SK-N-SH (cell line): ENCODE measurements at regions not wholly inside any gene's neighbourhood (a gene's known extent, or its start where the extent isn't known, plus 50 kb on each side); places are given as distances from the start of the nearest gene placed in this dataset.

Experiments used
- CHD2 ChIP-seq: fragments of 150-350 bp; IDR thresholded peaks from 2 replicates; pipeline ENCODE4 v1.6.1; 2018; ENCODE audit warnings: low read length; ENCODE audit not compliant: partially characterized antibody
- EP300 ChIP-seq, 2 experiments: IDR thresholded peaks; 2 replicates each; pipeline versions ENCODE4 v1.4.0 to v1.6.1; 2012; ENCODE audit warnings: borderline replicate concordance in 1 of 2, low read depth in 1 of 2, low read length in 1 of 2
- EZH2phosphoT487 ChIP-seq: fragments of 200-600 bp; sonication (generic); IDR thresholded peaks from 2 replicates; pipeline ENCODE4 v1.6.1; 2017; ENCODE audit warnings: low read depth, mixed run types, mild to moderate bottlenecking, antibody characterized with exemption, moderate library complexity, borderline replicate concordance
- FOSL2 ChIP-seq: IDR thresholded peaks from 2 replicates; pipeline ENCODE4 v1.4.0; 2012; ENCODE audit warnings: low read depth, mild to moderate bottlenecking, moderate library complexity, borderline replicate concordance
- GABPA ChIP-seq: IDR thresholded peaks from 2 replicates; pipeline ENCODE4 v1.4.0; 2012; ENCODE audit warnings: low read depth, mild to moderate bottlenecking
- JUND ChIP-seq: IDR thresholded peaks from 2 replicates; pipeline ENCODE4 v1.4.0; 2012
- MXI1 ChIP-seq: IDR thresholded peaks from 2 replicates; pipeline ENCODE4 v1.6.1; 2012; ENCODE audit warnings: mild to moderate bottlenecking, low read depth, low read length, improper control_type of control experiment
- POLR2AphosphoS5 ChIP-seq: IDR thresholded peaks from 2 replicates; pipeline ENCODE4 v1.6.1; 2012; ENCODE audit warnings: low read depth, low read length
- RAD21 ChIP-seq: IDR thresholded peaks from 2 replicates; pipeline ENCODE4 v1.6.1; 2012; ENCODE audit warnings: mild to moderate bottlenecking, low read length
- RFX5 ChIP-seq: IDR thresholded peaks from 2 replicates; pipeline ENCODE4 v1.6.1; 2012; ENCODE audit warnings: mild to moderate bottlenecking, improper control_type of control experiment, low read length
- SIN3A ChIP-seq: IDR thresholded peaks from 2 replicates; pipeline ENCODE4 v1.6.1; 2012; ENCODE audit warnings: low read depth, mild to moderate bottlenecking, low read length, moderate library complexity, borderline replicate concordance
- TAF1 ChIP-seq: IDR thresholded peaks from 2 replicates; pipeline ENCODE4 v1.6.1; 2012; ENCODE audit warnings: low read depth, mild to moderate bottlenecking, low read length, moderate library complexity, borderline replicate concordance
- TF ChIP-seq, protein P1 (sequence below): fragments of 200-600 bp; sonication (generic); IDR thresholded peaks from 2 replicates; pipeline ENCODE4 v1.6.1; 2017; ENCODE audit warnings: antibody characterized with exemption, mild to moderate bottlenecking, moderate library complexity
- TF ChIP-seq, protein P2 (sequence below): fragments of 150-350 bp; IDR thresholded peaks from 2 replicates; pipeline ENCODE4 v1.6.1; 2017; ENCODE audit warnings: antibody characterized with exemption, low read length, low read depth, borderline replicate concordance

DNA sequence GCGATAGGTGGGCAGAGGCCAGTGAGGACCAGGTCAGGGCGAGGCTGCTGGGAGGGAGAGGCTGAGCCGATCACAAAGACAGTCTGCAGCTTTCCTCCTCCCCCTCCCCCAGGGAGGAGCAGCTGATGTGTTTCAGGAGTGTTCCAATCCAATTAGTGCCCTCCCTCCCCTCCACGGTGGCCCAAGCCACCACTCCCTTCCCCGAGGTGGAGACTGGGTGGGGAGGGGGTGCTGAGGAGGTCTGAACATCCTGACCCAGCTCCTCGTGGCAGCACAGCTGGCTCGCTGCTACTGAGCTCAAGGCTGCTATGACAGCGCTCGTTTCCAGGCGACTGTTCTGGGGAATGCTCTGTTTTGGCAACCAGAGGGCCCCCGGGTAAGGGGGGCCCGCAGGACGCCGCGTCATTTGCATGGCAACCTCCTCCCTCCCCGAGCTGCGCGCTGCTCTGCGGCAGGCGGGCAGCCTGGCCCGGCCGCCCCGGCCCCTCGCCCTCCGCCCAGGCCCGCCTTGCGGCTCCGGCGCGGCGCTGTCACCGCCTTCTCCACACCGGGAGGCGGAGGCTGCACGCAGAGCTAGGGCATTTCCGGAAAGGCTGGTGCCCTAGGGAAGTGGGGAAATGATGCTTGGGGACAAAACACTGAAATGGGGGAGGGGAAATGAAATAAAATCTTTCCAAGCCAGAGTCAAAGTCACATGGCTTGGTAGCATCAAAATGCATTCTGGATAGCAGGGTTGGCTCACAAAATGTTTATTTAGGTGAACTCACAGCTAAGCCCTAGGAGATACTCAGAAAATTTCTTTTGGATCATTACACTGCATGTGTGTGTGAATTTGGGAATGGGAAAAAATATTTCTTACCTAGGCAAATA lies 67.4 kb upstream of the PIM1 start:
- TF ChIP-seq POLR2AphosphoS5 (peak; percentile 30; the same call in 1 of the 2 replicates), JUND (no peak), RFX5 (peak; percentile 90), EZH2phosphoT487 (no peak), SIN3A (peak; percentile 84; the same call in 1 of the 2 replicates), MXI1 (peak; percentile 95), TAF1 (no peak), CHD2 (peak; percentile 77), FOSL2 (no peak), GABPA (0 out of 2 replicates have a peak, but pooled peaks have one; percentile 37), EP300 (IDR thresholded peaks at IDR 0.05; ENCODE audit: borderline replicate concordance in 1 of 2, low read depth in 1 of 2, low read length in 1 of 2) (peak in 1 of 2 experiments; percentile 48; a peak in 2 of 4 replicates), RAD21 (peak; percentile 28; the same call in 1 of the 2 replicates)
- TF ChIP-seq, protein P1, sequence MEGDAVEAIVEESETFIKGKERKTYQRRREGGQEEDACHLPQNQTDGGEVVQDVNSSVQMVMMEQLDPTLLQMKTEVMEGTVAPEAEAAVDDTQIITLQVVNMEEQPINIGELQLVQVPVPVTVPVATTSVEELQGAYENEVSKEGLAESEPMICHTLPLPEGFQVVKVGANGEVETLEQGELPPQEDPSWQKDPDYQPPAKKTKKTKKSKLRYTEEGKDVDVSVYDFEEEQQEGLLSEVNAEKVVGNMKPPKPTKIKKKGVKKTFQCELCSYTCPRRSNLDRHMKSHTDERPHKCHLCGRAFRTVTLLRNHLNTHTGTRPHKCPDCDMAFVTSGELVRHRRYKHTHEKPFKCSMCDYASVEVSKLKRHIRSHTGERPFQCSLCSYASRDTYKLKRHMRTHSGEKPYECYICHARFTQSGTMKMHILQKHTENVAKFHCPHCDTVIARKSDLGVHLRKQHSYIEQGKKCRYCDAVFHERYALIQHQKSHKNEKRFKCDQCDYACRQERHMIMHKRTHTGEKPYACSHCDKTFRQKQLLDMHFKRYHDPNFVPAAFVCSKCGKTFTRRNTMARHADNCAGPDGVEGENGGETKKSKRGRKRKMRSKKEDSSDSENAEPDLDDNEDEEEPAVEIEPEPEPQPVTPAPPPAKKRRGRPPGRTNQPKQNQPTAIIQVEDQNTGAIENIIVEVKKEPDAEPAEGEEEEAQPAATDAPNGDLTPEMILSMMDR, result no peak
- TF ChIP-seq, protein P2, sequence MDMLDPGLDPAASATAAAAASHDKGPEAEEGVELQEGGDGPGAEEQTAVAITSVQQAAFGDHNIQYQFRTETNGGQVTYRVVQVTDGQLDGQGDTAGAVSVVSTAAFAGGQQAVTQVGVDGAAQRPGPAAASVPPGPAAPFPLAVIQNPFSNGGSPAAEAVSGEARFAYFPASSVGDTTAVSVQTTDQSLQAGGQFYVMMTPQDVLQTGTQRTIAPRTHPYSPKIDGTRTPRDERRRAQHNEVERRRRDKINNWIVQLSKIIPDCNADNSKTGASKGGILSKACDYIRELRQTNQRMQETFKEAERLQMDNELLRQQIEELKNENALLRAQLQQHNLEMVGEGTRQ, result no peak
